Osteoblast (primary cell): ENCODE measurements at regions not wholly inside any gene's neighbourhood (a gene's known extent, or its start where the extent isn't known, plus 50 kb on each side); places are given as distances from the start of the nearest gene placed in this dataset.

ENCODE experiments used
- DNase-seq: peaks from one replicate; pipeline ENCODE4 v3.0.0; 2011; ENCODE audit warnings: low spot score, mixed read lengths; ENCODE audit not compliant: insufficient read length; ENCODE audit errors: missing footprints
- H2AFZ ChIP-seq: 2 replicates; pipeline ENCODE4 v1.6.0; 2011; ENCODE audit warnings: mild to moderate bottlenecking, low read length
- H3K27ac ChIP-seq: 2 replicates; pipeline ENCODE4 v1.5.1; 2011; ENCODE audit warnings: mild to moderate bottlenecking, low read depth, low read length, moderate library complexity
- H3K27me3 ChIP-seq: 2 replicates; pipeline ENCODE4 v1.6.0; 2012; ENCODE audit warnings: mild to moderate bottlenecking, control low read depth, inconsistent platforms, low read length, moderate library complexity; ENCODE audit not compliant: insufficient read depth
- H3K36me3 ChIP-seq: 2 replicates; pipeline ENCODE4 v1.5.1; 2011; ENCODE audit warnings: mild to moderate bottlenecking, low read length, control low read depth, moderate library complexity; ENCODE audit not compliant: insufficient read depth
- H3K4me1 ChIP-seq: 2 replicates; pipeline ENCODE4 v1.5.1; 2011; ENCODE audit warnings: mild to moderate bottlenecking, low read length, control low read depth, moderate library complexity; ENCODE audit not compliant: insufficient read depth
- H3K4me2 ChIP-seq: 2 replicates; pipeline ENCODE4 v1.6.0; 2011; ENCODE audit warnings: mild to moderate bottlenecking, low read length; ENCODE audit not compliant: insufficient read depth
- H3K4me3 ChIP-seq: fragments of 200-600 bp; sonication (generic); 3 replicates; pipeline ENCODE4 v1.5.1; 2012; ENCODE audit warnings: mild to moderate bottlenecking, low read length, inconsistent platforms; ENCODE audit not compliant: insufficient read depth
- H3K79me2 ChIP-seq: 2 replicates; pipeline ENCODE4 v1.6.0; 2012; ENCODE audit warnings: mild to moderate bottlenecking, low read length, control low read depth, inconsistent platforms; ENCODE audit not compliant: insufficient read depth
- H3K9me3 ChIP-seq: 2 replicates; pipeline ENCODE4 v1.5.1; 2011; ENCODE audit warnings: low read depth, low read length, control low read depth
- H4K20me1 ChIP-seq: 2 replicates; pipeline ENCODE4 v1.6.0; 2012; ENCODE audit warnings: mild to moderate bottlenecking, low read length, control low read depth; ENCODE audit not compliant: insufficient read depth
- CTCF ChIP-seq: IDR thresholded peaks from 2 replicates; pipeline ENCODE4 v1.5.1; 2011; ENCODE audit warnings: mild to moderate bottlenecking, low read depth, low read length, moderate library complexity; ENCODE audit errors: extremely low read depth

- no peak overlapping the region for H3K4me3 ChIP-seq
- H4K20me1 ChIP-seq, result no peaks in the 10 kb centered on the region
- no peak for TF ChIP-seq CTCF
- no peaks in the 10 kb centered on the region for H3K79me2 ChIP-seq
- no peaks in the 10 kb centered on the region for H3K36me3 ChIP-seq
- H3K27ac ChIP-seq, result no peak overlapping the region
- no peaks in the 10 kb centered on the region for H3K9me3 ChIP-seq
- H3K4me1 ChIP-seq, result no peaks in the 10 kb centered on the region
- DNase-seq, result no peak
- no peak overlapping the region for H3K4me2 ChIP-seq
- H3K27me3 ChIP-seq, result no peaks in the 10 kb centered on the region
- H2AFZ ChIP-seq, result no peak overlapping the region
These were observed 260.5 kb downstream of the COX7C start for GRCh38 chr5:86878250-86878649.

GRCh38 chr5:86879086-86879485 is 261.3 kb downstream of the COX7C start:
- Histone ChIP-seq H3K4me1 (no peaks in the 10 kb centered on the region), H3K4me3 (no peak overlapping the region), H3K27me3 (no peaks in the 10 kb centered on the region), H3K36me3 (no peaks in the 10 kb centered on the region), H3K79me2 (no peaks in the 10 kb centered on the region), H3K4me2 (no peak overlapping the region), H3K9me3 (no peaks in the 10 kb centered on the region), H2AFZ (no peak overlapping the region), H3K27ac (no peak overlapping the region), H4K20me1 (no peaks in the 10 kb centered on the region)
- DNase-seq, result no peak
- no peak for TF ChIP-seq CTCF

- Histone ChIP-seq H3K4me1 (no peaks in the 10 kb centered on the region), H3K36me3 (no peaks in the 10 kb centered on the region), H3K79me2 (no peaks in the 10 kb centered on the region), H3K4me3 (no peak overlapping the region), H3K27ac (no peak overlapping the region), H3K9me3 (no peaks in the 10 kb centered on the region), H4K20me1 (no peaks in the 10 kb centered on the region), H2AFZ (no peak overlapping the region), H3K27me3 (no peaks in the 10 kb centered on the region), H3K4me2 (no peak overlapping the region)
- peak; percentile 80 for DNase-seq
- TF ChIP-seq CTCF, result no peak
These were observed 262.6 kb downstream of the COX7C start for GRCh38 chr5:86880344-86880743.

- peak; percentile 90 for TF ChIP-seq CTCF
- Histone ChIP-seq H3K4me1 (no peaks in the 10 kb centered on the region), H3K27ac (no peak overlapping the region), H3K4me3 (no peak overlapping the region), H3K36me3 (no peaks in the 10 kb centered on the region), H3K4me2 (no peak overlapping the region), H3K27me3 (no peaks in the 10 kb centered on the region), H2AFZ (no peak overlapping the region), H3K9me3 (no peaks in the 10 kb centered on the region), H4K20me1 (no peaks in the 10 kb centered on the region), H3K79me2 (no peaks in the 10 kb centered on the region)
- DNase-seq, result peak; percentile 49
These were observed 263.2 kb downstream of the COX7C start for GRCh38 chr5:86880785-86881492.
